GM21717 (cell line): ENCODE measurements at regions not wholly inside any gene's neighbourhood (a gene's known extent, or its start where the extent isn't known, plus 50 kb on each side); places are given as distances from the start of the nearest gene placed in this dataset.
"Not testable (repeated sequence)": the region's sequence is repeated elsewhere in the genome, so short reads cannot be mapped to it uniquely, and the experiment has no call there.

Experiments used
- ATAC-seq: cut with Tn5 transposase; IDR thresholded peaks from one replicate; pipeline ENCODE4 v1.9.1; 2021; ENCODE audit warnings: mild to moderate bottlenecking, moderate library complexity; ENCODE audit not compliant: unreplicated experiment

GRCh38 chr12:127957001-127957660, 309.8 kb upstream of the TMEM132C start:
- ATAC-seq, result no peak

GRCh38 chr12:127962303-127962702, 304.7 kb upstream of the TMEM132C start:
- ATAC-seq, result no peak

GRCh38 chr12:127963933-127964332, 303.0 kb upstream of the TMEM132C start:
- no peak for ATAC-seq

- no peak for ATAC-seq
Measured at GRCh38 chr12:127964717-127965116, 302.3 kb upstream of the TMEM132C start.

- ATAC-seq, result no peak
Measured at GRCh38 chr12:127966331-127966730, 300.6 kb upstream of the TMEM132C start.

- no peak for ATAC-seq
Measured at GRCh38 chr12:127970491-127970890, 296.5 kb upstream of the TMEM132C start.

- ATAC-seq, result no peak
Measured at GRCh38 chr12:127980585-127980984, 286.4 kb upstream of the TMEM132C start.

GRCh38 chr12:127981875-127982274, 285.1 kb upstream of the TMEM132C start:
- no peak for ATAC-seq

- ATAC-seq, result not testable (repeated sequence)
Measured at GRCh38 chr12:127983213-127983791, 283.7 kb upstream of the TMEM132C start.

GRCh38 chr12:127984386-127985055, 282.4 kb upstream of the TMEM132C start:
- ATAC-seq, result no peak

GRCh38 chr12:127987199-127987901, 279.6 kb upstream of the TMEM132C start:
- ATAC-seq, result no peak

- ATAC-seq, result no peak
Measured at GRCh38 chr12:127991485-127991884, 275.5 kb upstream of the TMEM132C start.

GRCh38 chr12:127998988-127999387, 268.0 kb upstream of the TMEM132C start:
- no peak for ATAC-seq

- no peak for ATAC-seq
Measured at GRCh38 chr12:128004383-128004938, 262.5 kb upstream of the TMEM132C start.

- no peak for ATAC-seq
Measured at GRCh38 chr12:128007250-128007649, 259.7 kb upstream of the TMEM132C start.

- ATAC-seq, result no peak
Measured at GRCh38 chr12:128008341-128008740, 258.6 kb upstream of the TMEM132C start.

GRCh38 chr12:128009108-128009507, 257.9 kb upstream of the TMEM132C start:
- no peak for ATAC-seq

GRCh38 chr12:128012110-128012509, 254.9 kb upstream of the TMEM132C start:
- no peak for ATAC-seq

- ATAC-seq, result no peak
Measured at GRCh38 chr12:128015276-128015675, 251.7 kb upstream of the TMEM132C start.

- no peak for ATAC-seq
Measured at GRCh38 chr12:128018067-128018466, 248.9 kb upstream of the TMEM132C start.

GRCh38 chr12:128019996-128020544, 246.9 kb upstream of the TMEM132C start:
- no peak for ATAC-seq
